ENCODE measurements at regions not wholly inside any gene's neighbourhood (a gene's known extent, or its start where the extent isn't known, plus 50 kb on each side); places are given as distances from the start of the nearest gene placed in this dataset.

GRCh38 chr6:147689398-147689797 is 180.9 kb downstream of the SAMD5 start:
- CTCF ChIA-PET (ENCODE audit: partially characterized antibody) = no interaction called here
- no peak overlapping the region for H4K8ac ChIP-seq (ENCODE audit: extremely low read depth, insufficient read depth, low read length)

More at GRCh38 chr6:147689398-147689797, 180.9 kb downstream of the SAMD5 start:
- no peak overlapping the region for H2BK120ac ChIP-seq (replicated peaks; ENCODE audit: low read depth, low read length)
- no peaks in the 10 kb centered on the region for H3K79me2 ChIP-seq (ENCODE audit: control insufficient read depth in 1 of 2, insufficient read depth in 2 of 2, low read length in 2 of 2)
- FAIRE-seq (no peak), DNase-seq (ENCODE audit: low read depth in 1 of 2, low spot score in 2 of 2) (no peak)
- H3K27ac ChIP-seq (ENCODE audit: low read depth, low read length) = no peak overlapping the region
- H3K56ac ChIP-seq (replicated peaks; ENCODE audit: insufficient read length, low read depth, low read length) = no peak overlapping the region
- H3K4me1 ChIP-seq (replicated peaks in 1 of 4; ENCODE audit: control insufficient read depth in 3 of 4, insufficient read depth in 4 of 4, low read length in 3 of 4) = no peaks in the 10 kb centered on the region
- no peak overlapping the region for H2BK12ac ChIP-seq (ENCODE audit: low read depth, low read length)
- H4K91ac ChIP-seq (replicated peaks; ENCODE audit: insufficient read length, low read length) = no peak overlapping the region
- H3K36me3 ChIP-seq (ENCODE audit: control insufficient read depth in 2 of 4, insufficient read depth in 4 of 4, low read length in 3 of 4) = no peaks in the 10 kb centered on the region
- H3K9me3 ChIP-seq (ENCODE audit: insufficient read depth in 2 of 2, low read depth in 1 of 2, low read length in 1 of 2) = no peaks in the 10 kb centered on the region
- no peaks in the 10 kb centered on the region for H3K23me2 ChIP-seq (ENCODE audit: low read depth, low read length)
- H4K5ac ChIP-seq (ENCODE audit: insufficient read length, low read depth, low read length) = no peak overlapping the region
- no peak overlapping the region for H3K23ac ChIP-seq (ENCODE audit: insufficient read length)
- POLR2A ChIA-PET (ENCODE audit: partially characterized antibody) = no interaction called here
- no peak overlapping the region for H2BK20ac ChIP-seq (ENCODE audit: low read length)
- no peak overlapping the region for H3K14ac ChIP-seq (ENCODE audit: insufficient read length)
- no peak for TF ChIP-seq JUND (IDR thresholded peaks at IDR 0.05; ENCODE audit: low read length)
- TF ChIP-seq, protein P1, sequence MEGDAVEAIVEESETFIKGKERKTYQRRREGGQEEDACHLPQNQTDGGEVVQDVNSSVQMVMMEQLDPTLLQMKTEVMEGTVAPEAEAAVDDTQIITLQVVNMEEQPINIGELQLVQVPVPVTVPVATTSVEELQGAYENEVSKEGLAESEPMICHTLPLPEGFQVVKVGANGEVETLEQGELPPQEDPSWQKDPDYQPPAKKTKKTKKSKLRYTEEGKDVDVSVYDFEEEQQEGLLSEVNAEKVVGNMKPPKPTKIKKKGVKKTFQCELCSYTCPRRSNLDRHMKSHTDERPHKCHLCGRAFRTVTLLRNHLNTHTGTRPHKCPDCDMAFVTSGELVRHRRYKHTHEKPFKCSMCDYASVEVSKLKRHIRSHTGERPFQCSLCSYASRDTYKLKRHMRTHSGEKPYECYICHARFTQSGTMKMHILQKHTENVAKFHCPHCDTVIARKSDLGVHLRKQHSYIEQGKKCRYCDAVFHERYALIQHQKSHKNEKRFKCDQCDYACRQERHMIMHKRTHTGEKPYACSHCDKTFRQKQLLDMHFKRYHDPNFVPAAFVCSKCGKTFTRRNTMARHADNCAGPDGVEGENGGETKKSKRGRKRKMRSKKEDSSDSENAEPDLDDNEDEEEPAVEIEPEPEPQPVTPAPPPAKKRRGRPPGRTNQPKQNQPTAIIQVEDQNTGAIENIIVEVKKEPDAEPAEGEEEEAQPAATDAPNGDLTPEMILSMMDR (IDR thresholded peaks at IDR 0.05; ENCODE audit: control extremely low read depth in 1 of 3, insufficient read depth in 1 of 3, low read depth in 1 of 3, low read length in 3 of 3) = no peak
- no peak for TF ChIP-seq TCF12 (IDR thresholded peaks at IDR 0.05; ENCODE audit: low read depth, low read length)
- no peak for TF ChIP-seq NANOG (IDR thresholded peaks at IDR 0.05; ENCODE audit: insufficient read depth, low read depth, low read length, poor library complexity, severe bottlenecking)
- TF ChIP-seq SP1 (IDR thresholded peaks at IDR 0.05; ENCODE audit: low read depth, low read length) = no peak
- H2BK15ac ChIP-seq (ENCODE audit: low read length) = no peak overlapping the region
- no peak overlapping the region for H2AK5ac ChIP-seq (ENCODE audit: low read depth, low read length)
- H3K4me3 ChIP-seq (ENCODE audit: extremely low read depth in 1 of 4, insufficient read depth in 2 of 4, low read depth in 3 of 4, low read length in 4 of 4) = no peak overlapping the region
- no peak overlapping the region for H3K9ac ChIP-seq (replicated peaks in 1 of 4; ENCODE audit: extremely low read depth in 1 of 4, low read depth in 3 of 4, low read length in 3 of 4)
- no peak overlapping the region for H3K4me2 ChIP-seq (ENCODE audit: insufficient read depth in 1 of 2, low read depth in 2 of 2, low read length in 2 of 2)
- H3K18ac ChIP-seq (ENCODE audit: extremely low read depth, low read length) = no peak overlapping the region
- H4K20me1 ChIP-seq (replicated peaks in 1 of 2; ENCODE audit: control insufficient read depth in 1 of 2, insufficient read depth in 2 of 2, low read length in 2 of 2) = no peaks in the 10 kb centered on the region
- H3K79me1 ChIP-seq (ENCODE audit: low read depth, low read length) = no peaks in the 10 kb centered on the region
- H3K27me3 ChIP-seq (replicated peaks in 1 of 4; ENCODE audit: control insufficient read depth in 3 of 4, extremely low read depth in 1 of 4, insufficient read depth in 3 of 4, low read length in 3 of 4) = no peaks in the 10 kb centered on the region
- no peak overlapping the region for H3K4ac ChIP-seq (replicated peaks; ENCODE audit: insufficient read length, low read depth, low read length)
- no peak overlapping the region for H2BK5ac ChIP-seq (ENCODE audit: low read depth, low read length)
- no peak overlapping the region for H2AFZ ChIP-seq (ENCODE audit: low read length)

All from H1 (cell line).